ENCODE measurements at regions not wholly inside any gene's neighbourhood (a gene's known extent, or its start where the extent isn't known, plus 50 kb on each side); places are given as distances from the start of the nearest gene placed in this dataset.

- TF ChIP-seq SMAD1 (IDR thresholded peaks at IDR 0.05; ENCODE audit: low read depth, partially characterized antibody) (no peak), POLR2AphosphoS5 (IDR thresholded peaks at IDR 0.05; ENCODE audit: low read length) (no peak), TCF3 (IDR thresholded peaks at IDR 0.05; ENCODE audit: borderline replicate concordance, insufficient read depth, low read depth, low read length) (no peak), POU2F2 (IDR thresholded peaks at IDR 0.05; ENCODE audit: borderline replicate concordance, low read depth, low read length) (no peak), CBX5 (IDR thresholded peaks at IDR 0.05; ENCODE audit: low read depth) (no peak), CTCF (IDR thresholded peaks at IDR 0.05 in 2 of 3, conservative IDR thresholded peaks at IDR 0.05 in 1 of 3; ENCODE audit: control insufficient read depth in 2 of 3, extremely low read depth in 1 of 3, insufficient read depth in 1 of 3, low read depth in 3 of 3, low read length in 3 of 3) (no peak), EZH2 (IDR thresholded peaks at IDR 0.05; ENCODE audit: borderline replicate concordance, control insufficient read depth, low read depth, low read length) (no peak), CBFB (IDR thresholded peaks at IDR 0.05; ENCODE audit: low read depth) (no peak)
Observed at GRCh38 chr16:13808102-13808501, 111.9 kb upstream of the ERCC4 start.
